ENCODE measurements at regions not wholly inside any gene's neighbourhood (a gene's known extent, or its start where the extent isn't known, plus 50 kb on each side); places are given as distances from the start of the nearest gene placed in this dataset.
A peak's percentile ranks its signal among the peaks of the same experiment; 100 is the strongest.

- DNase-seq (ENCODE audit: low spot score), result no peak
These were observed 515.7 kb downstream of the TBC1D4 start for GRCh38 chr13:74966275-74966674.

GRCh38 chr13:74945637-74946036, 536.3 kb downstream of the TBC1D4 start:
- DNase-seq (ENCODE audit: low spot score), result no peak

- DNase-seq (ENCODE audit: low spot score), result no peak
These were observed 550.1 kb downstream of the TBC1D4 start for GRCh38 chr13:74931698-74932433.

- peak; percentile 11 for DNase-seq (ENCODE audit: low spot score)
These were observed 551.4 kb downstream of the TBC1D4 start for GRCh38 chr13:74930402-74931165.

GRCh38 chr13:74929436-74929835, 552.5 kb downstream of the TBC1D4 start:
- no peak for DNase-seq (ENCODE audit: low spot score)

- DNase-seq (ENCODE audit: low spot score), result no peak
These were observed 554.1 kb downstream of the TBC1D4 start for GRCh38 chr13:74927823-74928222.

GRCh38 chr13:74922963-74923362, 559.0 kb downstream of the TBC1D4 start:
- no peak for DNase-seq (ENCODE audit: low spot score)

- no peak for DNase-seq (ENCODE audit: low spot score)
These were observed 560.6 kb downstream of the TBC1D4 start for GRCh38 chr13:74921326-74921725.

GRCh38 chr13:74920920-74921319, 561.0 kb downstream of the TBC1D4 start:
- no peak for DNase-seq (ENCODE audit: low spot score)

GRCh38 chr13:74920361-74920760, 561.6 kb downstream of the TBC1D4 start:
- no peak for DNase-seq (ENCODE audit: low spot score)

GRCh38 chr13:74919914-74920313, 562.1 kb downstream of the TBC1D4 start:
- DNase-seq (ENCODE audit: low spot score), result no peak

GRCh38 chr13:74912898-74913297, 569.1 kb downstream of the TBC1D4 start:
- no peak for DNase-seq (ENCODE audit: low spot score)

GRCh38 chr13:74910415-74910814, 571.6 kb downstream of the TBC1D4 start:
- DNase-seq (ENCODE audit: low spot score), result no peak

- DNase-seq (ENCODE audit: low spot score), result no peak
These were observed 574.2 kb downstream of the TBC1D4 start for GRCh38 chr13:74907788-74908187.

GRCh38 chr13:74904556-74904955, 577.4 kb downstream of the TBC1D4 start:
- DNase-seq (ENCODE audit: low spot score), result no peak

- no peak for DNase-seq (ENCODE audit: low spot score)
These were observed 586.8 kb downstream of the TBC1D4 start for GRCh38 chr13:74895042-74895796.

GRCh38 chr13:74892096-74892495, 589.9 kb downstream of the TBC1D4 start:
- DNase-seq (ENCODE audit: low spot score), result no peak

GRCh38 chr13:74891610-74892009, 590.4 kb downstream of the TBC1D4 start:
- no peak for DNase-seq (ENCODE audit: low spot score)

GRCh38 chr13:74889321-74889720, 592.6 kb downstream of the TBC1D4 start:
- DNase-seq (ENCODE audit: low spot score), result no peak

GRCh38 chr13:74886502-74886901, 595.5 kb downstream of the TBC1D4 start:
- DNase-seq (ENCODE audit: low spot score), result no peak

GRCh38 chr13:74883834-74884233, 598.1 kb downstream of the TBC1D4 start:
- no peak for DNase-seq (ENCODE audit: low spot score)

- DNase-seq (ENCODE audit: low spot score), result no peak
These were observed 610.4 kb downstream of the TBC1D4 start for GRCh38 chr13:74871369-74872070.
